ENCODE measurements at regions not wholly inside any gene's neighbourhood (a gene's known extent, or its start where the extent isn't known, plus 50 kb on each side); places are given as distances from the start of the nearest gene placed in this dataset.

- no peak overlapping the region for H3K4me2 ChIP-seq (ENCODE audit: control insufficient read depth, extremely low read depth, insufficient read depth, low read depth, low read length)
- no peaks in the 10 kb centered on the region for H3K9me3 ChIP-seq (ENCODE audit: control insufficient read depth, low read depth, low read length)
- no peak overlapping the region for H2AFZ ChIP-seq (ENCODE audit: control insufficient read depth, low read length)
- no peak overlapping the region for H3K4me3 ChIP-seq (ENCODE audit: control insufficient read depth in 2 of 3, extremely low read depth in 1 of 3, insufficient read depth in 2 of 3, low read depth in 1 of 3, low read length in 3 of 3)
- H3K79me2 ChIP-seq (ENCODE audit: control insufficient read depth, insufficient read depth, low read length): no peaks in the 10 kb centered on the region
- no peaks in the 10 kb centered on the region for H3K9me1 ChIP-seq (ENCODE audit: control insufficient read depth, extremely low read depth, insufficient read depth, low read length)
- no peak for TF ChIP-seq EZH2 (IDR thresholded peaks at IDR 0.05; ENCODE audit: low read length)
- TF ChIP-seq, protein P1, sequence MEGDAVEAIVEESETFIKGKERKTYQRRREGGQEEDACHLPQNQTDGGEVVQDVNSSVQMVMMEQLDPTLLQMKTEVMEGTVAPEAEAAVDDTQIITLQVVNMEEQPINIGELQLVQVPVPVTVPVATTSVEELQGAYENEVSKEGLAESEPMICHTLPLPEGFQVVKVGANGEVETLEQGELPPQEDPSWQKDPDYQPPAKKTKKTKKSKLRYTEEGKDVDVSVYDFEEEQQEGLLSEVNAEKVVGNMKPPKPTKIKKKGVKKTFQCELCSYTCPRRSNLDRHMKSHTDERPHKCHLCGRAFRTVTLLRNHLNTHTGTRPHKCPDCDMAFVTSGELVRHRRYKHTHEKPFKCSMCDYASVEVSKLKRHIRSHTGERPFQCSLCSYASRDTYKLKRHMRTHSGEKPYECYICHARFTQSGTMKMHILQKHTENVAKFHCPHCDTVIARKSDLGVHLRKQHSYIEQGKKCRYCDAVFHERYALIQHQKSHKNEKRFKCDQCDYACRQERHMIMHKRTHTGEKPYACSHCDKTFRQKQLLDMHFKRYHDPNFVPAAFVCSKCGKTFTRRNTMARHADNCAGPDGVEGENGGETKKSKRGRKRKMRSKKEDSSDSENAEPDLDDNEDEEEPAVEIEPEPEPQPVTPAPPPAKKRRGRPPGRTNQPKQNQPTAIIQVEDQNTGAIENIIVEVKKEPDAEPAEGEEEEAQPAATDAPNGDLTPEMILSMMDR (optimal IDR thresholded peaks at IDR 0.05 in 1 of 3, IDR thresholded peaks at IDR 0.05 in 1 of 3, conservative IDR thresholded peaks at IDR 0.05 in 1 of 3; ENCODE audit: extremely low read depth in 1 of 3, insufficient read depth in 2 of 3, low read length in 3 of 3): no peak
- no peaks in the 10 kb centered on the region for H4K20me1 ChIP-seq (ENCODE audit: control insufficient read depth, extremely low read depth, insufficient read depth, low read length)
- H3K9ac ChIP-seq (ENCODE audit: control insufficient read depth, extremely low read depth, insufficient read depth, low read length): no peak overlapping the region
- H3K4me1 ChIP-seq (ENCODE audit: control insufficient read depth, extremely low read depth, insufficient read depth, low read length): peaks cover 25% of the 10 kb centered on the region
- DNase-seq (ENCODE audit: low read depth, low spot score) (no peak), FAIRE-seq (no peak)
- dilution Hi-C loops (cut with MboI; ENCODE audit: extremely low pct_ligation_motif_present, low sequenced_read_pairs): no loop called here
- H3K27ac ChIP-seq (ENCODE audit: control insufficient read depth, insufficient read depth, low read length): no peak overlapping the region
- no peaks in the 10 kb centered on the region for H3K36me3 ChIP-seq (ENCODE audit: control insufficient read depth in 2 of 2, extremely low read depth in 1 of 2, insufficient read depth in 2 of 2, low read length in 2 of 2)
- H3K27me3 ChIP-seq (ENCODE audit: control insufficient read depth, extremely low read depth, insufficient read depth, low read length): no peaks in the 10 kb centered on the region
These were observed 530.5 kb downstream of the NTRK2 start for GRCh38 chr9:85199866-85200495.

- H3K9ac ChIP-seq (ENCODE audit: control insufficient read depth, extremely low read depth, insufficient read depth, low read length): no peak overlapping the region
- no peak for DNase-seq (ENCODE audit: low read depth, low spot score)
These were observed 523.2 kb downstream of the NTRK2 start for GRCh38 chr9:85192750-85193149.

More at GRCh38 chr9:85192750-85193149, 523.2 kb downstream of the NTRK2 start:
- TF ChIP-seq, protein P1 (optimal IDR thresholded peaks at IDR 0.05 in 1 of 3, IDR thresholded peaks at IDR 0.05 in 1 of 3, conservative IDR thresholded peaks at IDR 0.05 in 1 of 3; ENCODE audit: extremely low read depth in 1 of 3, insufficient read depth in 2 of 3, low read length in 3 of 3): no peak
- no peak for TF ChIP-seq EZH2 (IDR thresholded peaks at IDR 0.05; ENCODE audit: low read length)
- H4K20me1 ChIP-seq (ENCODE audit: control insufficient read depth, extremely low read depth, insufficient read depth, low read length): no peaks in the 10 kb centered on the region
- dilution Hi-C loops (cut with MboI; ENCODE audit: extremely low pct_ligation_motif_present, low sequenced_read_pairs): no loop called here
- H3K4me3 ChIP-seq (ENCODE audit: control insufficient read depth in 2 of 3, extremely low read depth in 1 of 3, insufficient read depth in 2 of 3, low read depth in 1 of 3, low read length in 3 of 3): no peak overlapping the region
- no peak overlapping the region for H2AFZ ChIP-seq (ENCODE audit: control insufficient read depth, low read length)
- H3K27ac ChIP-seq (ENCODE audit: control insufficient read depth, insufficient read depth, low read length): no peak overlapping the region
- no peaks in the 10 kb centered on the region for H3K9me1 ChIP-seq (ENCODE audit: control insufficient read depth, extremely low read depth, insufficient read depth, low read length)
- H3K4me2 ChIP-seq (ENCODE audit: control insufficient read depth, extremely low read depth, insufficient read depth, low read depth, low read length): no peak overlapping the region
- no peaks in the 10 kb centered on the region for H3K4me1 ChIP-seq (ENCODE audit: control insufficient read depth, extremely low read depth, insufficient read depth, low read length)
- H3K36me3 ChIP-seq (ENCODE audit: control insufficient read depth in 2 of 2, extremely low read depth in 1 of 2, insufficient read depth in 2 of 2, low read length in 2 of 2): no peaks in the 10 kb centered on the region
- no peaks in the 10 kb centered on the region for H3K79me2 ChIP-seq (ENCODE audit: control insufficient read depth, insufficient read depth, low read length)
- no peaks in the 10 kb centered on the region for H3K9me3 ChIP-seq (ENCODE audit: control insufficient read depth, low read depth, low read length)
- no peaks in the 10 kb centered on the region for H3K27me3 ChIP-seq (ENCODE audit: control insufficient read depth, extremely low read depth, insufficient read depth, low read length)
- peak; percentile 17 for FAIRE-seq
